Small intestine (tissue), 7 donors: ENCODE measurements at regions not wholly inside any gene's neighbourhood (a gene's known extent, or its start where the extent isn't known, plus 50 kb on each side); places are given as distances from the start of the nearest gene placed in this dataset.

ENCODE experiments used
- DNase-seq, 2 donors: peaks; one replicate each; pipeline versions ENCODE4 v3.0.0 to v3.0.0-alpha.2; 2013
- FAIRE-seq: peaks from 2 replicates; lab custom pipeline; 2012; peaks lifted over from hg19 to GRCh38; lab: Jason Lieb, UNC
- H3K27ac ChIP-seq, 3 donors: one replicate each; pipeline ENCODE4 v1.5.1; 2013; ENCODE audit warnings: low read length in 2 of 3, mild to moderate bottlenecking in 2 of 3, control low read depth in 1 of 3, inconsistent platforms in 1 of 3, low read depth in 1 of 3, moderate library complexity in 1 of 3
- H3K27me3 ChIP-seq, 3 donors: one replicate each; pipeline ENCODE4 v1.6.1; 2013; ENCODE audit warnings: low read length in 3 of 3, inconsistent platforms in 1 of 3; ENCODE audit not compliant: control insufficient read depth in 3 of 3, insufficient read depth in 3 of 3
- H3K36me3 ChIP-seq, 3 donors: one replicate each; pipeline ENCODE4 v1.6.1; 2013; ENCODE audit warnings: low read length in 3 of 3, inconsistent platforms in 1 of 3, low read depth in 1 of 3, mild to moderate bottlenecking in 1 of 3, moderate library complexity in 1 of 3; ENCODE audit not compliant: control insufficient read depth in 3 of 3, insufficient read depth in 2 of 3
- H3K4me1 ChIP-seq, 3 donors: one replicate each; pipeline ENCODE4 v1.6.1; 2013; ENCODE audit warnings: low read length in 2 of 3, inconsistent platforms in 1 of 3, low read depth in 1 of 3, mild to moderate bottlenecking in 1 of 3, moderate library complexity in 1 of 3; ENCODE audit not compliant: control insufficient read depth in 3 of 3, insufficient read depth in 2 of 3
- H3K4me3 ChIP-seq, 3 donors: one replicate each; pipeline ENCODE4 v1.5.1; 2013; ENCODE audit warnings: low read length in 3 of 3, control low read depth in 1 of 3, inconsistent platforms in 1 of 3, low read depth in 1 of 3, mild to moderate bottlenecking in 1 of 3, moderate library complexity in 1 of 3
- H3K9me3 ChIP-seq, 2 donors: one replicate each; pipeline ENCODE4 v1.6.1; 2013; ENCODE audit warnings: low read depth in 1 of 2, low read length in 1 of 2; ENCODE audit not compliant: control insufficient read depth in 2 of 2, insufficient read depth in 1 of 2
- WGBS, 3 donors: extraction: QIAGEN DNeasy Blood & Tissue Kit; methylation state at CpG; one replicate each; pipeline ENCODE4 v1.1.7; 2013; 5-methylcytosine and 5-hydroxymethylcytosine counted together
- donor health status: healthy with polysubstance abuse.
- donor health status: control.
- donor health status: control.
- donor health status: Bipolar disorder and iron deficiency.
- donor health status: healthy.

DNA sequence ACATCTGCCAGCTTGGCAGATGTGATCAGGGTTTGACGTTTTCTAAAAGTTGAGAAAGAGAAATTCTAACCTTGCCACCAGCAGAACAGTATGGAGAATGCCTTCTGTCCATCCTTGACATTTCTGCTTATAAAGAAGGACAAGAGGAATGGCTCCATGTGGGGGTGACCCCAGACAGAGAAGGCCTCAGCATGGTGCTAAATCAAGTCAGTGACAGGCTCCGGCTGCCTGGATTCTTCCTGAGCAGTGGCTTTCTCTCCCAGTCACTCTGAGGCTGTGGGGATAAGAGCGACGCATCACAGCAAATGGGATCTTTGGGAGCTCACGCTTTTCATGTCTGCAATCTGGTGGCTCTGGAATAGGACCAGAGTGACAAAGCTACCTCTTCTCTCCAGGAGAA lies 640.2 kb upstream of the CAMK1G start:
- WGBS, 3 donors, result 81 to 92% (median 91%) methylated on average over 5 of the region's 5 CpGs
- FAIRE-seq (no peak), DNase-seq (no peak)
- Histone ChIP-seq H3K27ac (no peak overlapping the region), H3K4me1 (no peaks in the 10 kb centered on the region), H3K36me3 (no peaks in the 10 kb centered on the region), H3K9me3 (no peaks in the 10 kb centered on the region), H3K27me3 (no peaks in the 10 kb centered on the region), H3K4me3 (no peak overlapping the region)

DNA sequence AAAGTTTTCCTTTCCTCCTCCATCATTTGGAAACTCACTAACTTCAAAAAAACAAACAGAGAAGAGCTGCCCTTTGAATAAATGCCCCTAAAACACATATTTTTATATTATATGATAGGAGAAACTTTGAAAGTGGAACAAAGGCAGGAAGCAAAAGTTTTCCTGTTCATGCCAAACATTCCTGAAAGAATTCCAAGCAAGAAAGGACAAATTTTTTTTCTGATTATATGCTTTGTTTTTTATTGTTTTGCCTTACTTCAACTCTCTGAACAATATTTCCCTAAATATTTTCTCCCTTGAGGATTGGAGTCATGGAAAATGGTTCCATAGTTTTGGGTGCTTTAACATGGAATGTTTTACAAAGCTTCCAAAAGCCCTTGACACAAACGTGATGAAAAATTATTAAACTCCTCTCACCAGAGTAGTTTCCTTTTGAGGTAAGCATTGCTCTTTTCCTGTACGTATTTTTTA lies 638.5 kb upstream of the CAMK1G start:
- DNase-seq (no peak), FAIRE-seq (no peak)
- Histone ChIP-seq H3K27me3 (no peaks in the 10 kb centered on the region), H3K4me3 (no peak overlapping the region), H3K27ac (no peak overlapping the region), H3K36me3 (no peaks in the 10 kb centered on the region), H3K4me1 (no peaks in the 10 kb centered on the region), H3K9me3 (no peaks in the 10 kb centered on the region)
- 8 to 27% (median 12%) methylated on average over 2 of the region's 2 CpGs for WGBS, 3 donors

DNA sequence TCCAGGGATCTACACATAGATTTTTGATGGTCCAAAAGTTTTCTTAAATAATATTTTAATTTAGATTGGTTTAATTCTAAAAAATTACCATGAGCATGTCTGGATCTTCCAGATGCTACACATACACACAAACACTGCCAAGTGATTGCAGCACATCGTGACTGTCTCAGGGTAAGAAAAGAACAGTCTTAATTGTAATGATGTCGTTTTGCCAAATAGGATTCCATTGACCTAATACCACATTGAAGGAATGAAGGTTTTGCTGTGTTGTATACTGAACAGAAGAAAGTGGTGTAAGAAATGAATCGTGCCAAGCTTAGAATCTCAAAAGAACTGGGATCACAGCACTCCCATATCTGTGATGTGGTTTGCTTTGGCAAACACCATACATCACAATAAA lies 633.3 kb upstream of the CAMK1G start:
- Histone ChIP-seq H3K36me3 (no peaks in the 10 kb centered on the region), H3K4me3 (no peak overlapping the region), H3K9me3 (no peaks in the 10 kb centered on the region), H3K4me1 (peaks cover 3 to 5% (median 4%) of the 10 kb centered on the region in 3 donors), H3K27me3 (no peaks in the 10 kb centered on the region), H3K27ac (no peak overlapping the region)
- DNase-seq (no peak), FAIRE-seq (no peak)
- 63 to 87% (median 79%) methylated on average over 3 of the region's 3 CpGs for WGBS, 3 donors

DNA sequence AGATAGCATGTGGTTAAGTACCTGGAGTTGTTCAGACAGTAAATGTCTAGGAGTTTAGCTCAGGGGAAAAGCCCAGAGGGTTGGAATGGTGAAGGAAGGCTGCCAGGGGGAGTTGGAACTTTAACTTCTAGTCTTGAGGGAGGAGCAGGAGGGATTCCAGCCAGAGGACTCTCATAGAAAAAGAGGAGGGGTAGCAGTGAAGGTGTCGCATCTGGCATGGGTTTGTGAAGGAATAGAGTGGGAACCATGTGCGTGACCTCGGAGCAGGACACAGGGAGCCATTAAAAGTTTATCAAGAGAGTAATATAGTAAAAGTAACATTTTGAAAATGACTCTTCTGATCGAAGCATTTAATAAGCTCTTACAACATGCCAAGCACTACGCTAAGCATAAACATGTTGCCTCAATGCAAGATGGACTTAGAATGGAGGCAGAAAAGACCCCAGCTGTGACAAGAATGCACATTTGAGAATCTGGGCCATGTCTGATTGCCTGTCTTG lies 632.4 kb upstream of the CAMK1G start:
- peak in 1 of 2 donors; percentile 7 for DNase-seq
- WGBS, 3 donors, result 70 to 73% (median 72%) methylated on average over 5 of the region's 5 CpGs
- Histone ChIP-seq H3K9me3 (no peaks in the 10 kb centered on the region), H3K27me3 (no peaks in the 10 kb centered on the region), H3K36me3 (no peaks in the 10 kb centered on the region), H3K4me1 (peaks cover 3 to 5% (median 4%) of the 10 kb centered on the region in 3 donors), H3K27ac (no peak overlapping the region), H3K4me3 (no peak overlapping the region)
- no peak for FAIRE-seq

DNA sequence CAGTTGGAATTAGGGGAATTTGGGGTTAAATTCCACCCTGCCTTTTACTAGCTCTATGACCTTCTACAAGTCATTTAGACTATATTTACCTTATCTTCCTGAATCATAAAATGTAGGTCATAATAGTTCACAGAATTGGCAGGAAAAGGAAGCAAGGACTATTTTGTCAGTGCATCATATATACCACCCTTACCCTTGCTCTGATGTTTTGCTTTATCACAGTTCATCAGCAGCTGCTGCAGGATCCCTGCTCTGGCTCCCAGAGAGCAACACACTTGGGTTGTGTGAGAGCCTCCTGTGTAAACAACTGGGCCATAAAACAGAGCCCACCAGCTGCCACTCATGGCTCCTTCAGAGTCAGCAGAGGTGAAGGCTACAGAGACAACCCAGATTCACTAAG lies 631.6 kb upstream of the CAMK1G start:
- Histone ChIP-seq H3K27ac (no peak overlapping the region), H3K9me3 (no peaks in the 10 kb centered on the region), H3K4me3 (no peak overlapping the region), H3K4me1 (peaks cover 3 to 5% (median 4%) of the 10 kb centered on the region in 3 donors), H3K27me3 (no peaks in the 10 kb centered on the region), H3K36me3 (no peaks in the 10 kb centered on the region)
- FAIRE-seq, result no peak
- peak; percentile 53 to 71 for DNase-seq

DNA sequence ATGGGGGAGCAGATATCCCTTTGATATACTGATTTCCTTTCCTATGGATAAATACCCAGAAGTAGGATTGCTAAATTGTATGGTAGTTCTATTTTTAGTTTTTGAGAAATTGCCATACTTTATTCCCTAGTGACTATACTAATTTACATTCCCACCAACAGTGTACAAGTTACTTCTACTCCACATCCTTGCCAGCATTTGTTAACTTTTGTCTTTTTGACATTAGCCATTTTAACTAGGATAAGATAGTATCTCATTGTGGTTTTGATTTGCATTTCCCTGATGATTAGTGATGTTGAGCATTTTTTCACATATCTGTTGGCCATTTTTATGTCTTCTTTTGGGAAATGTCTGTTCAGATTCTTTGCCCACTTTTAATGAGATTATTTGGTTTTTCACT lies 620.6 kb upstream of the CAMK1G start:
- DNase-seq, result no peak
- Histone ChIP-seq H3K4me3 (no peak overlapping the region), H3K36me3 (no peaks in the 10 kb centered on the region), H3K4me1 (no peaks in the 10 kb centered on the region), H3K9me3 (peaks cover 2 to 11% of the 10 kb centered on the region in 2 donors), H3K27ac (no peak overlapping the region), H3K27me3 (no peaks in the 10 kb centered on the region)
- FAIRE-seq, result no peak

DNA sequence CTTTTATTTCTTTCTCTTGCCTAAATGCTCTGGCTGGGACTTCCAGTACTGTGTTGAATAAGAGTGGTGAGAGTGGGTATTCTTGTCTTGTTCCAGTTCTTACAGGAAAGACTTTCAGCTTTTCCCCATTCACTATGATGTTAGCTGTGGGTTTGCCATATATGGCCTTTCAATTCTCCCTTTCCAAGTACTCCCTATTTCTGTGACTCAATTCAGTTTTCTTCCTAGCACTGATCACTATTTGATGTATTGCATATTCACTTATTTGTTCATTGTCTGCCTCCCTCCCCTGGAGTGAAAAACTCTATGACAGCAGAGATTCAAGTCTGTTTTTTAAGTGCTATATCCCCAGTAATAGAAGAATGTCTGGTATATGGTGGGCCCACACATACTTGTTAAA lies 618.2 kb upstream of the CAMK1G start:
- H3K27me3 ChIP-seq, result peaks cover 0 to 2% (median 1%) of the 10 kb centered on the region in 3 donors
- H3K4me1 ChIP-seq, result no peaks in the 10 kb centered on the region
- no peaks in the 10 kb centered on the region for H3K36me3 ChIP-seq
- no peak overlapping the region for H3K4me3 ChIP-seq
- no peak overlapping the region for H3K27ac ChIP-seq
- H3K9me3 ChIP-seq, result no peaks in the 10 kb centered on the region
- no peak for FAIRE-seq
- DNase-seq, result no peak

DNA sequence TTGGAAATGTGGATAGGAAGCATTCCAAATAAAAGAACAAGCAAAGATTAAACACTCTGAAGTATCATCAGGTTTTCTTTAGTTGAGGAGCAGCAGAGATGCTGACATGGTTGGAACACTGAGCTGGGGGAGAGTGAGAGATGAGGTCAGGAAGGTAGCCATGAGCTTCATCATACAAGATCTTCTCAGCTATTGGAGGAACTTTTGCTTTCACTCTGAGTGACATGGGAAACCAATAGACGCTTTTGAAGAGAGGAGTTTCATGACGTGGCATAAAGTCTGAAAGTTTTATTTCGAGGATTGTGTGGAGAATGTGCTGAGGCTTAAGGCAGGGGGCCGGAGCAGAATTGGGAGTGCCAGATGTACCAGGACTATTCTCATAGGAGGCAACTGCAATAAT lies 616.2 kb upstream of the CAMK1G start:
- FAIRE-seq (no peak), DNase-seq (no peak)
- peaks cover 0 to 2% (median 1%) of the 10 kb centered on the region in 3 donors for H3K27me3 ChIP-seq
- H3K9me3 ChIP-seq, result no peaks in the 10 kb centered on the region
- H3K4me1 ChIP-seq, result no peaks in the 10 kb centered on the region
- no peak overlapping the region for H3K27ac ChIP-seq
- WGBS, 3 donors, result 58 to 79% (median 62%) methylated on average over 4 of the region's 4 CpGs
- H3K36me3 ChIP-seq, result no peaks in the 10 kb centered on the region
- no peak overlapping the region for H3K4me3 ChIP-seq

DNA sequence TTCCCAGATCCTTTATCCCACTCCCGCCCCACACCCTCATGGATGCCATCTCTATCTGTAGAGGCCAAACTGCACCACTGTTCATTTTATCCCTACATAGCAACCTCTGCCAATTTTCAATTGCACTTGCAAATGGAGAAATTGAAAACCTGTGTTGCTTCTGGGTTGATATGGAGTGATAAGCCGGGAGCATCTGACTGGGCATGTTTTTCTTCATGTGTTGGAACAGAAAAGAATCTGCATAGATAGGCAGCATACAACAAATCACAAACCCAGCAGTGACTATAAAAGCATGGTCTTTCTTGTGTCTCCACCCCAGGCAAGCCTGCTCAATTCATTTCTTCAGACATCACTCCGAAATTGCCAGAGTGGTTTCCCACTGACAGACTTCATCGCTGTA lies 608.8 kb upstream of the CAMK1G start:
- no peak overlapping the region for H3K4me3 ChIP-seq
- DNase-seq, result no peak
- 77 to 92% (median 87%) methylated on average over 4 of the region's 4 CpGs for WGBS, 3 donors

More for the DNA sequence above, 608.8 kb upstream of the CAMK1G start:
- no peak for FAIRE-seq
- H3K27ac ChIP-seq, result no peak overlapping the region
- H3K4me1 ChIP-seq, result no peaks in the 10 kb centered on the region
- H3K9me3 ChIP-seq, result no peaks in the 10 kb centered on the region
- H3K27me3 ChIP-seq, result no peaks in the 10 kb centered on the region
- H3K36me3 ChIP-seq, result no peaks in the 10 kb centered on the region
